ENCODE measurements at regions not wholly inside any gene's neighbourhood (a gene's known extent, or its start where the extent isn't known, plus 50 kb on each side); places are given as distances from the start of the nearest gene placed in this dataset.

GRCh38 chr5:8253376-8253775 is 384.4 kb downstream of the MTRR start:
- Histone ChIP-seq H3K23ac (ENCODE audit: insufficient read length) (no peak overlapping the region), H3K18ac (ENCODE audit: extremely low read depth, low read length) (no peak overlapping the region), H3K4me3 (ENCODE audit: extremely low read depth in 1 of 4, insufficient read depth in 2 of 4, low read depth in 3 of 4, low read length in 4 of 4) (no peak overlapping the region), H2AFZ (ENCODE audit: low read length) (no peak overlapping the region), H4K5ac (ENCODE audit: insufficient read length, low read depth, low read length) (no peak overlapping the region), H3K79me2 (ENCODE audit: control insufficient read depth in 1 of 2, insufficient read depth in 2 of 2, low read length in 2 of 2) (no peaks in the 10 kb centered on the region), H3K4ac (replicated peaks; ENCODE audit: insufficient read length, low read depth, low read length) (no peak overlapping the region), H3K14ac (ENCODE audit: insufficient read length) (no peak overlapping the region), H2BK5ac (ENCODE audit: low read depth, low read length) (no peak overlapping the region), H3K79me1 (ENCODE audit: low read depth, low read length) (no peaks in the 10 kb centered on the region), H2BK15ac (ENCODE audit: low read length) (no peak overlapping the region), H3K23me2 (ENCODE audit: low read depth, low read length) (no peaks in the 10 kb centered on the region), H3K9me3 (ENCODE audit: insufficient read depth in 2 of 2, low read depth in 1 of 2, low read length in 1 of 2) (no peaks in the 10 kb centered on the region), H2BK12ac (ENCODE audit: low read depth, low read length) (no peak overlapping the region), H2AK5ac (ENCODE audit: low read depth, low read length) (no peak overlapping the region), H3K27me3 (replicated peaks in 1 of 4; ENCODE audit: control insufficient read depth in 3 of 4, extremely low read depth in 1 of 4, insufficient read depth in 3 of 4, low read length in 3 of 4) (no peaks in the 10 kb centered on the region), H4K91ac (replicated peaks; ENCODE audit: insufficient read length, low read length) (no peak overlapping the region), H3K9ac (replicated peaks in 1 of 4; ENCODE audit: extremely low read depth in 1 of 4, low read depth in 3 of 4, low read length in 3 of 4) (no peak overlapping the region), H3K56ac (replicated peaks; ENCODE audit: insufficient read length, low read depth, low read length) (no peak overlapping the region), H3K27ac (ENCODE audit: low read depth, low read length) (no peak overlapping the region), H2BK20ac (ENCODE audit: low read length) (no peak overlapping the region), H4K8ac (ENCODE audit: extremely low read depth, insufficient read depth, low read length) (no peak overlapping the region), H3K4me1 (replicated peaks in 1 of 4; ENCODE audit: control insufficient read depth in 3 of 4, insufficient read depth in 4 of 4, low read length in 3 of 4) (no peaks in the 10 kb centered on the region), H4K20me1 (replicated peaks in 1 of 2; ENCODE audit: control insufficient read depth in 1 of 2, insufficient read depth in 2 of 2, low read length in 2 of 2) (no peaks in the 10 kb centered on the region), H3K36me3 (ENCODE audit: control insufficient read depth in 2 of 4, insufficient read depth in 4 of 4, low read length in 3 of 4) (no peaks in the 10 kb centered on the region), H3K4me2 (ENCODE audit: insufficient read depth in 1 of 2, low read depth in 2 of 2, low read length in 2 of 2) (no peak overlapping the region), H2BK120ac (replicated peaks; ENCODE audit: low read depth, low read length) (no peak overlapping the region)
- no peak for FAIRE-seq
- CTCF ChIA-PET (ENCODE audit: partially characterized antibody) = interaction anchor here (1.0 kb wide), 1 partner anchor 8 kb away, joined by 3 read pairs; no protein-coding TSS in a partner anchor
- TF ChIP-seq BACH1 (IDR thresholded peaks at IDR 0.05; ENCODE audit: low read length) (no peak), POLR2A (IDR thresholded peaks at IDR 0.05; ENCODE audit: control extremely low read depth in 1 of 2, low read depth in 2 of 2, low read length in 2 of 2) (no peak), EGR1 (IDR thresholded peaks at IDR 0.05; ENCODE audit: borderline replicate concordance, low read depth, low read length) (no peak), ASH2L (IDR thresholded peaks at IDR 0.05; ENCODE audit: low read length) (no peak)
- no peak for DNase-seq (ENCODE audit: low read depth in 1 of 2, low spot score in 2 of 2)
- POLR2A ChIA-PET (ENCODE audit: partially characterized antibody) = no interaction called here

Measured in H1 (cell line).